ENCODE measurements at regions not wholly inside any gene's neighbourhood (a gene's known extent, or its start where the extent isn't known, plus 50 kb on each side); places are given as distances from the start of the nearest gene placed in this dataset.

DNA sequence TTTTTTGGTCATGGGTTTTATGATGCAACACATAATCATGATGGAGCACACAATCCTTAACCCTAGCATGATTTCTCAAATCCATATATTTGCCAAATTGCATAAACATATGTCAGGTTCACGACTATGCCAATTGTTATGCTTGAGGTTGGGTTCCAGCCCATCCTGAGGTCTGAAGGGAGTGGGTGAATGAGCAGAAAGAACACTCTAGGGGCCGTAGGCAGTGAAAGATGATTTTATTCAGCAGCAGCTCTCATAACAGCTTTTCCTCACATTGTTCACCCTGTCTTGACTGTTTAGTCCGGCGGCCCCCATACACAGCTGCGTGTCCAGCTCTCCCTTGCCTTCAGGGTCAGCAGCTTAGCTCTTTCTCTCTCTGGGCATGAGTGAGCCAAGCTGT, 627.7 kb downstream of the PLA2G4A start:
- H3K9me2 ChIP-seq (ENCODE audit: insufficient read depth), result no peaks in the 10 kb centered on the region
- no peak overlapping the region for H2AFZ ChIP-seq
- H3K9me3 Mint-ChIP-seq, result no peaks in the 10 kb centered on the region
- DNase-seq (ENCODE audit: low spot score), result no peak
- no peaks in the 10 kb centered on the region for H3K27me3 ChIP-seq (ENCODE audit: insufficient read depth)
- TF ChIP-seq ZNF114 (CRISPR knock-in tag; IDR thresholded peaks at IDR 0.05) (no peak), STAT1 (IDR thresholded peaks at IDR 0.05; ENCODE audit: unreplicated experiment) (no peak), EZH2phosphoT487 (IDR thresholded peaks at IDR 0.05; ENCODE audit: unreplicated experiment) (no peak), CREB1 (CRISPR knock-in tag; IDR thresholded peaks at IDR 0.05; ENCODE audit: low read depth) (no peak), JUNB (IDR thresholded peaks at IDR 0.05; ENCODE audit: unreplicated experiment) (no peak), ZNF331 (CRISPR knock-in tag; IDR thresholded peaks at IDR 0.05; ENCODE audit: low read depth) (no peak), POLR2AphosphoS5 (IDR thresholded peaks at IDR 0.05; ENCODE audit: low read depth) (no peak), NANOG (IDR thresholded peaks at IDR 0.05; ENCODE audit: borderline replicate concordance) (no peak), EZH2 (IDR thresholded peaks at IDR 0.05; ENCODE audit: low read depth, unreplicated experiment) (no peak)
- TF ChIP-seq, protein P1, sequence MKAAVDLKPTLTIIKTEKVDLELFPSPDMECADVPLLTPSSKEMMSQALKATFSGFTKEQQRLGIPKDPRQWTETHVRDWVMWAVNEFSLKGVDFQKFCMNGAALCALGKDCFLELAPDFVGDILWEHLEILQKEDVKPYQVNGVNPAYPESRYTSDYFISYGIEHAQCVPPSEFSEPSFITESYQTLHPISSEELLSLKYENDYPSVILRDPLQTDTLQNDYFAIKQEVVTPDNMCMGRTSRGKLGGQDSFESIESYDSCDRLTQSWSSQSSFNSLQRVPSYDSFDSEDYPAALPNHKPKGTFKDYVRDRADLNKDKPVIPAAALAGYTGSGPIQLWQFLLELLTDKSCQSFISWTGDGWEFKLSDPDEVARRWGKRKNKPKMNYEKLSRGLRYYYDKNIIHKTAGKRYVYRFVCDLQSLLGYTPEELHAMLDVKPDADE (IDR thresholded peaks at IDR 0.05), result no peak
- TF ChIP-seq, protein P2, sequence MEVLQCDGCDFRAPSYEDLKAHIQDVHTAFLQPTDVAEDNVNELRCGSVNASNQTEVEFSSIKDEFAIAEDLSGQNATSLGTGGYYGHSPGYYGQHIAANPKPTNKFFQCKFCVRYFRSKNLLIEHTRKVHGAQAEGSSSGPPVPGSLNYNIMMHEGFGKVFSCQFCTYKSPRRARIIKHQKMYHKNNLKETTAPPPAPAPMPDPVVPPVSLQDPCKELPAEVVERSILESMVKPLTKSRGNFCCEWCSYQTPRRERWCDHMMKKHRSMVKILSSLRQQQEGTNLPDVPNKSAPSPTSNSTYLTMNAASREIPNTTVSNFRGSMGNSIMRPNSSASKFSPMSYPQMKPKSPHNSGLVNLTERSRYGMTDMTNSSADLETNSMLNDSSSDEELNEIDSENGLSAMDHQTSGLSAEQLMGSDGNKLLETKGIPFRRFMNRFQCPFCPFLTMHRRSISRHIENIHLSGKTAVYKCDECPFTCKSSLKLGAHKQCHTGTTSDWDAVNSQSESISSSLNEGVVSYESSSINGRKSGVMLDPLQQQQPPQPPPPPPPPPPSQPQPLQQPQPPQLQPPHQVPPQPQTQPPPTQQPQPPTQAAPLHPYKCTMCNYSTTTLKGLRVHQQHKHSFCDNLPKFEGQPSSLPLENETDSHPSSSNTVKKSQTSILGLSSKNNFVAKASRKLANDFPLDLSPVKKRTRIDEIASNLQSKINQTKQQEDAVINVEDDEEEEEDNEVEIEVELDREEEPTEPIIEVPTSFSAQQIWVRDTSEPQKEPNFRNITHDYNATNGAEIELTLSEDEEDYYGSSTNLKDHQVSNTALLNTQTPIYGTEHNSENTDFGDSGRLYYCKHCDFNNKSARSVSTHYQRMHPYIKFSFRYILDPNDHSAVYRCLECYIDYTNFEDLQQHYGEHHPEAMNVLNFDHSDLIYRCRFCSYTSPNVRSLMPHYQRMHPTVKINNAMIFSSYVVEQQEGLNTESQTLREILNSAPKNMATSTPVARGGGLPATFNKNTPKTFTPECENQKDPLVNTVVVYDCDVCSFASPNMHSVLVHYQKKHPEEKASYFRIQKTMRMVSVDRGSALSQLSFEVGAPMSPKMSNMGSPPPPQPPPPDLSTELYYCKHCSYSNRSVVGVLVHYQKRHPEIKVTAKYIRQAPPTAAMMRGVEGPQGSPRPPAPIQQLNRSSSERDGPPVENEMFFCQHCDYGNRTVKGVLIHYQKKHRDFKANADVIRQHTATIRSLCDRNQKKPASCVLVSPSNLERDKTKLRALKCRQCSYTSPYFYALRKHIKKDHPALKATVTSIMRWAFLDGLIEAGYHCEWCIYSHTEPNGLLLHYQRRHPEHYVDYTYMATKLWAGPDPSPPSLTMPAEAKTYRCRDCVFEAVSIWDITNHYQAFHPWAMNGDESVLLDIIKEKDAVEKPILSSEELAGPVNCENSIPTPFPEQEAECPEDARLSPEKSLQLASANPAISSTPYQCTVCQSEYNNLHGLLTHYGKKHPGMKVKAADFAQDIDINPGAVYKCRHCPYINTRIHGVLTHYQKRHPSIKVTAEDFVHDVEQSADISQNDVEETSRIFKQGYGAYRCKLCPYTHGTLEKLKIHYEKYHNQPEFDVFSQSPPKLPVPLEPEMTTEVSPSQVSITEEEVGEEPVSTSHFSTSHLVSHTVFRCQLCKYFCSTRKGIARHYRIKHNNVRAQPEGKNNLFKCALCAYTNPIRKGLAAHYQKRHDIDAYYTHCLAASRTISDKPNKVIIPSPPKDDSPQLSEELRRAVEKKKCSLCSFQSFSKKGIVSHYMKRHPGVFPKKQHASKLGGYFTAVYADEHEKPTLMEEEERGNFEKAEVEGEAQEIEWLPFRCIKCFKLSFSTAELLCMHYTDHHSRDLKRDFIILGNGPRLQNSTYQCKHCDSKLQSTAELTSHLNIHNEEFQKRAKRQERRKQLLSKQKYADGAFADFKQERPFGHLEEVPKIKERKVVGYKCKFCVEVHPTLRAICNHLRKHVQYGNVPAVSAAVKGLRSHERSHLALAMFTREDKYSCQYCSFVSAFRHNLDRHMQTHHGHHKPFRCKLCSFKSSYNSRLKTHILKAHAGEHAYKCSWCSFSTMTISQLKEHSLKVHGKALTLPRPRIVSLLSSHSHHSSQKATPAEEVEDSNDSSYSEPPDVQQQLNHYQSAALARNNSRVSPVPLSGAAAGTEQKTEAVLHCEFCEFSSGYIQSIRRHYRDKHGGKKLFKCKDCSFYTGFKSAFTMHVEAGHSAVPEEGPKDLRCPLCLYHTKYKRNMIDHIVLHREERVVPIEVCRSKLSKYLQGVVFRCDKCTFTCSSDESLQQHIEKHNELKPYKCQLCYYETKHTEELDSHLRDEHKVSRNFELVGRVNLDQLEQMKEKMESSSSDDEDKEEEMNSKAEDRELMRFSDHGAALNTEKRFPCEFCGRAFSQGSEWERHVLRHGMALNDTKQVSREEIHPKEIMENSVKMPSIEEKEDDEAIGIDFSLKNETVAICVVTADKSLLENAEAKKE (CRISPR knock-in tag; IDR thresholded peaks at IDR 0.05), result no peak
- TF ChIP-seq, protein P3, sequence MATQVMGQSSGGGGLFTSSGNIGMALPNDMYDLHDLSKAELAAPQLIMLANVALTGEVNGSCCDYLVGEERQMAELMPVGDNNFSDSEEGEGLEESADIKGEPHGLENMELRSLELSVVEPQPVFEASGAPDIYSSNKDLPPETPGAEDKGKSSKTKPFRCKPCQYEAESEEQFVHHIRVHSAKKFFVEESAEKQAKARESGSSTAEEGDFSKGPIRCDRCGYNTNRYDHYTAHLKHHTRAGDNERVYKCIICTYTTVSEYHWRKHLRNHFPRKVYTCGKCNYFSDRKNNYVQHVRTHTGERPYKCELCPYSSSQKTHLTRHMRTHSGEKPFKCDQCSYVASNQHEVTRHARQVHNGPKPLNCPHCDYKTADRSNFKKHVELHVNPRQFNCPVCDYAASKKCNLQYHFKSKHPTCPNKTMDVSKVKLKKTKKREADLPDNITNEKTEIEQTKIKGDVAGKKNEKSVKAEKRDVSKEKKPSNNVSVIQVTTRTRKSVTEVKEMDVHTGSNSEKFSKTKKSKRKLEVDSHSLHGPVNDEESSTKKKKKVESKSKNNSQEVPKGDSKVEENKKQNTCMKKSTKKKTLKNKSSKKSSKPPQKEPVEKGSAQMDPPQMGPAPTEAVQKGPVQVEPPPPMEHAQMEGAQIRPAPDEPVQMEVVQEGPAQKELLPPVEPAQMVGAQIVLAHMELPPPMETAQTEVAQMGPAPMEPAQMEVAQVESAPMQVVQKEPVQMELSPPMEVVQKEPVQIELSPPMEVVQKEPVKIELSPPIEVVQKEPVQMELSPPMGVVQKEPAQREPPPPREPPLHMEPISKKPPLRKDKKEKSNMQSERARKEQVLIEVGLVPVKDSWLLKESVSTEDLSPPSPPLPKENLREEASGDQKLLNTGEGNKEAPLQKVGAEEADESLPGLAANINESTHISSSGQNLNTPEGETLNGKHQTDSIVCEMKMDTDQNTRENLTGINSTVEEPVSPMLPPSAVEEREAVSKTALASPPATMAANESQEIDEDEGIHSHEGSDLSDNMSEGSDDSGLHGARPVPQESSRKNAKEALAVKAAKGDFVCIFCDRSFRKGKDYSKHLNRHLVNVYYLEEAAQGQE (IDR thresholded peaks at IDR 0.05; ENCODE audit: unreplicated experiment), result no peak
- TF ChIP-seq, protein P4, sequence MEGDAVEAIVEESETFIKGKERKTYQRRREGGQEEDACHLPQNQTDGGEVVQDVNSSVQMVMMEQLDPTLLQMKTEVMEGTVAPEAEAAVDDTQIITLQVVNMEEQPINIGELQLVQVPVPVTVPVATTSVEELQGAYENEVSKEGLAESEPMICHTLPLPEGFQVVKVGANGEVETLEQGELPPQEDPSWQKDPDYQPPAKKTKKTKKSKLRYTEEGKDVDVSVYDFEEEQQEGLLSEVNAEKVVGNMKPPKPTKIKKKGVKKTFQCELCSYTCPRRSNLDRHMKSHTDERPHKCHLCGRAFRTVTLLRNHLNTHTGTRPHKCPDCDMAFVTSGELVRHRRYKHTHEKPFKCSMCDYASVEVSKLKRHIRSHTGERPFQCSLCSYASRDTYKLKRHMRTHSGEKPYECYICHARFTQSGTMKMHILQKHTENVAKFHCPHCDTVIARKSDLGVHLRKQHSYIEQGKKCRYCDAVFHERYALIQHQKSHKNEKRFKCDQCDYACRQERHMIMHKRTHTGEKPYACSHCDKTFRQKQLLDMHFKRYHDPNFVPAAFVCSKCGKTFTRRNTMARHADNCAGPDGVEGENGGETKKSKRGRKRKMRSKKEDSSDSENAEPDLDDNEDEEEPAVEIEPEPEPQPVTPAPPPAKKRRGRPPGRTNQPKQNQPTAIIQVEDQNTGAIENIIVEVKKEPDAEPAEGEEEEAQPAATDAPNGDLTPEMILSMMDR (conservative IDR thresholded peaks at IDR 0.05; ENCODE audit: low read depth in 2 of 2), result no peak
- H3K4me3 Mint-ChIP-seq, result no peak overlapping the region
- H3K36me3 Mint-ChIP-seq (ENCODE audit: low read depth), result no peaks in the 10 kb centered on the region
- peaks cover 3% of the 10 kb centered on the region for H3K27me3 Mint-ChIP-seq (ENCODE audit: insufficient read depth, low read depth, poor library complexity)
- no peak overlapping the region for H3K27ac Mint-ChIP-seq
- H3K36me3 ChIP-seq (ENCODE audit: insufficient read depth), result no peaks in the 10 kb centered on the region
- H4K20me1 ChIP-seq (replicated peaks; ENCODE audit: insufficient read depth), result no peaks in the 10 kb centered on the region
- no peak overlapping the region for H3K4me3 ChIP-seq
- no peaks in the 10 kb centered on the region for H3F3A ChIP-seq (replicated peaks; ENCODE audit: low read depth)
- H3K27ac ChIP-seq (ENCODE audit: low read depth), result no peak overlapping the region
- no peaks in the 10 kb centered on the region for H3K79me2 ChIP-seq (replicated peaks; ENCODE audit: insufficient read depth)
- no peak overlapping the region for H3K4me2 ChIP-seq
- no peak for ATAC-seq
- H3K4me1 Mint-ChIP-seq, result peaks cover 14% of the 10 kb centered on the region; the same call in 2 of the 3 replicates
- H3K4me1 ChIP-seq (ENCODE audit: insufficient read depth), result no peaks in the 10 kb centered on the region; the same call in 1 of the 2 replicates

All from GM23338 (cell line).